GM20000 (cell line): ENCODE measurements at regions not wholly inside any gene's neighbourhood (a gene's known extent, or its start where the extent isn't known, plus 50 kb on each side); places are given as distances from the start of the nearest gene placed in this dataset.

Experiments used
- DNase-seq: peaks from one replicate; pipeline ENCODE4 v3.0.0; 2012; ENCODE audit warnings: low spot score
- CTCF ChIP-seq: IDR thresholded peaks from 2 replicates; pipeline ENCODE4 v1.5.1; 2012; ENCODE audit warnings: mild to moderate bottlenecking, control low read depth; ENCODE audit errors: extremely low read depth, missing control alignments

- no peak for DNase-seq
- no peak for TF ChIP-seq CTCF
These were observed 101.3 kb upstream of the KCNE2 start for GRCh38 chr21:34262469-34262845.

- no peak for TF ChIP-seq CTCF
- no peak for DNase-seq
These were observed 100.2 kb upstream of the KCNE2 start for GRCh38 chr21:34263629-34264028.

DNA sequence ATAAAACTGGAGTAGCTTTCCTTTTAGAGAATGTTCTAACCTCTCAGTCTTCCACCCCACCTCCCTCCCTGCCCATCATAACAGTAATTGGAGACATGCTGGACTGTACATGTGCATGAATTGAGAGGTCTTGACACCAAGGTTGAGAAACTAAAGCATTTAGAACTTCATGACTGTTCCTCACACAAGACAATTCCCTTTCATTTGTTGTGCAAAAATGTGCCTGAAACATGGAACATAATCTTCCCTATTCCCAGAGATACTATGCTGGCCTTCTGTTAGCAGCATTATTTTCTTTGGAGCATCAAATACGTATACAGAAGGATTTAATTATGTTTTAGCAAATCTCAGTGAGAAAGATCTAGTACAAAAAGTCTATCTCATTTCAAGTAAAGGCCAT, 97.5 kb upstream of the KCNE2 start:
- TF ChIP-seq CTCF, result no peak

DNA sequence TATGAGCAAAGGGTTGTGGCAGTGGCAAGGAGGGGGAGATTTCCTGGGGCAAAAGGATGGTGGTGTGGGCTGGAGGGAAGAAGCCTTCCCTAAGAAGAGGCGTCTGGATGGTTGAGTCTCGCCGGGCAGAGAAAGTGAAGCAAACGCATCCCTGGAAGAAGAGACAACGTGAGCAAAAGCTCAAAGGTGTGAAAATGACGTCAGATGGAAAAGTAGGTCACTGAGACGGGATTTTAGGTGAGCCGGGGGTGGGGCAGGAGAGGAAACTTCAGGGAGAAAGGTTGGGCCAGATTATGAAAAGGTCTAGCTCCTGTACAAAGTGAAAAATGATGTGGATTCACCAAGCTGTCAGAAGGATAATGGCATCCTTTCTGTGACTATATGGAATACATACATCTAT, 95.3 kb upstream of the KCNE2 start:
- TF ChIP-seq CTCF, result no peak
- no peak for DNase-seq

More for the DNA sequence above, 97.5 kb upstream of the KCNE2 start:
- DNase-seq, result no peak

GRCh38 chr21:34270411-34270810, 93.4 kb upstream of the KCNE2 start:
- no peak for DNase-seq
- TF ChIP-seq CTCF, result no peak

DNA sequence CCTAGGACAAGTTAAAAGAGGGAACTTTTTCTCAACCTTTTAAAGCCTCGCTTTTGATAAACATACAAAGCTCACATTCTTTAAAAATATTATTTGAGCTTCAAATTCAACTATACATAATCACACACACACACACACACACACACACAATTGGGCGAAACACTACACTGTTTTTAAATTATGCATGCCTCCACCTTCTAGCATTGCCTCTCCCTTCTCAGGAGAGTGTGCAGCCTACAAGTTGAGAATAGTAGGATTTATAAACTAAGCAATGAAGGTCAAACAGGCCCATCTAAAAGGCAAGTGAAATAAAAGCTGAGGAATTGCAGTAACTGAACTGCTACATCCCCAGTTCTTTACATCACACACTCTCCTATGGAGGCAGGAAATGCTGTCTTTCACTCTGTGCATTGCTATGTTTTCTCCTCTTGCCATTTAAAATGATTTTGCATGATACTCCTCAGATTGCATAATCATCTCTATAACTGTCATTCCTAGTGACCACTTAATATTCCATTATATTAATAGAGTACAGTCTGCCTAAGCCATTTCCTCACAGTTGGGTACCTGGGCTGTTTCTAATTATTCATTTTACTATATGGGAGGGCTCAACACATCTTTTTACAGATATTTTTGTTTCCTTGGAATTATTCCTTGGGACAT, 92.5 kb upstream of the KCNE2 start:
- no peak for TF ChIP-seq CTCF
- DNase-seq, result no peak

GRCh38 chr21:34272321-34272720, 91.5 kb upstream of the KCNE2 start:
- TF ChIP-seq CTCF, result no peak
- DNase-seq, result no peak
